Mucosa of descending colon (tissue), 3 donors: ENCODE measurements at regions not wholly inside any gene's neighbourhood (a gene's known extent, or its start where the extent isn't known, plus 50 kb on each side); places are given as distances from the start of the nearest gene placed in this dataset.

Experiments used
- ATAC-seq: fragments of 200-7000 bp; cut with Tn5 transposase; one replicate; pipeline ENCODE4 v1.9.1; 2020; ENCODE audit warnings: mild to moderate bottlenecking, moderate library complexity
- DNase-seq, 3 donors: peaks; one replicate each; pipeline ENCODE4 v3.0.0-alpha.2; 2020
- H3K36me3 ChIP-seq: fragments of 200-600 bp; one replicate; pipeline ENCODE4 v1.8.0; 2021; ENCODE audit warnings: low read depth, mild to moderate bottlenecking
- H3K4me1 ChIP-seq: fragments of 200-600 bp; one replicate; pipeline ENCODE4 v1.8.0; 2021; ENCODE audit warnings: low read depth, mild to moderate bottlenecking
- H3K4me3 ChIP-seq: fragments of 200-600 bp; one replicate; pipeline ENCODE4 v1.8.0; 2021; ENCODE audit warnings: mild to moderate bottlenecking
- H3K9me3 ChIP-seq: fragments of 200-600 bp; one replicate; pipeline ENCODE4 v1.8.0; 2021; ENCODE audit warnings: mild to moderate bottlenecking
- CTCF ChIP-seq: fragments of 200-600 bp; IDR thresholded peaks from one replicate; pipeline ENCODE4 v1.8.0; 2022; ENCODE audit warnings: antibody characterized with exemption, mild to moderate bottlenecking
- intact Hi-C, 2 donors: fragments of 100-400 bp; cut with DNase I in 1 of 2; cut with micrococcal nuclease in 1 of 2; formaldehyde crosslinking; loops; one replicate each; pipeline versions ENCODE4 v1.11.0 to v1.11.1; 2022; cut with DNase I, micrococcal nuclease
- donor health status: DM: no; HTN: no; CAD: no; lungs with moderate emphysema.
- donor health status: DM: no; HTN: no; CAD: no.
- donor health status: DM: no; HTN: yes; CAD: no.

- intact Hi-C loops: no loop called here
- no peak for TF ChIP-seq CTCF
- DNase-seq: no peak
These were observed 208.6 kb downstream of the GALC start for GRCh38 chr14:87784386-87784785.

GRCh38 chr14:87783071-87783470 lies 209.9 kb downstream of the GALC start:
- no peak overlapping the region for H3K4me3 ChIP-seq
- ATAC-seq (no peak), DNase-seq (no peak)
- intact Hi-C loops: no loop called here
- no peaks in the 10 kb centered on the region for H3K4me1 ChIP-seq
- peaks cover 10% of the 10 kb centered on the region for H3K9me3 ChIP-seq
- no peaks in the 10 kb centered on the region for H3K36me3 ChIP-seq
- TF ChIP-seq CTCF: no peak

More at GRCh38 chr14:87784386-87784785, 208.6 kb downstream of the GALC start:
- no peak overlapping the region for H3K4me3 ChIP-seq
- ATAC-seq: no peak
- H3K36me3 ChIP-seq: no peaks in the 10 kb centered on the region
- H3K9me3 ChIP-seq: peaks cover 10% of the 10 kb centered on the region
- H3K4me1 ChIP-seq: no peaks in the 10 kb centered on the region

DNA sequence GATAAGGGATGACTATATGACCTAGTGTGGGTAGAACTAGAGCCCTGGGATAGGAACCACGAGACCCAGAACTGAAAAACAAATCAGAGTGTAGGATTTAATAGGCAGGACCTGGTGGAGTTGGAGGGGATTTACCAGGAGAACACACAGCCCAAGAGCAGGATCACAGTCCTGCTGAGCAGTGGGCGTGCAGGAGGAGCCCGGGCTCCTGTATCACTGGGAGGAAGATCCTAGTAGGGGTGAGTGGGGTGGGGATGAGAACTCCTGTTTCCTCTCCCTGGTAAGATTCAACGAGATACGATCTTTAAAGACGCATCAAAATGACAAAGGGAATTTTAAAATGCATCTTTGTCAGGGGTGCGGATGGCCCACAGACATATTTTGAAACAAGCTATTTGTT lies 220.1 kb downstream of the GALC start:
- intact Hi-C loops: no loop called here
- Histone ChIP-seq H3K4me3 (no peak overlapping the region), H3K9me3 (peaks cover 8% of the 10 kb centered on the region), H3K36me3 (no peaks in the 10 kb centered on the region), H3K4me1 (no peaks in the 10 kb centered on the region)
- ATAC-seq (no peak), DNase-seq (no peak)
- TF ChIP-seq CTCF: no peak

DNA sequence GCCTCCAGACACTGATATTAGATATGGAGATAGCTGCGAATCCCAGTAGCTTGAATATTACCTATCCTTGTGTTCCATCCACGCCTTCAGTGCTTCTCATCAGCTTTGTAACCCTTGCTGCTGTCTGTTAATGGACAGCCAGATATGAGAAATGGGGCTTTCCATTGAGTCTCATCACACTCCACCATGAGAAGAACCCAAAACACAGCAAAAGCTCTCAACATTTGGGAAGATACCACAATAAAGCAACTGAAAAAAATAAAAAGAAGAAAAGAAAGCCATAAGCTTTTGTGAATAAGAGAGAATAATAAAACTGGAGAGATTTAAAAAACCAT lies 225.4 kb downstream of the GALC start:
- Histone ChIP-seq H3K4me1 (no peaks in the 10 kb centered on the region), H3K9me3 (peaks cover 14% of the 10 kb centered on the region), H3K36me3 (no peaks in the 10 kb centered on the region), H3K4me3 (no peak overlapping the region)
- ATAC-seq: no peak
- DNase-seq: no peak
- intact Hi-C loops: no loop called here
- no peak for TF ChIP-seq CTCF

DNA sequence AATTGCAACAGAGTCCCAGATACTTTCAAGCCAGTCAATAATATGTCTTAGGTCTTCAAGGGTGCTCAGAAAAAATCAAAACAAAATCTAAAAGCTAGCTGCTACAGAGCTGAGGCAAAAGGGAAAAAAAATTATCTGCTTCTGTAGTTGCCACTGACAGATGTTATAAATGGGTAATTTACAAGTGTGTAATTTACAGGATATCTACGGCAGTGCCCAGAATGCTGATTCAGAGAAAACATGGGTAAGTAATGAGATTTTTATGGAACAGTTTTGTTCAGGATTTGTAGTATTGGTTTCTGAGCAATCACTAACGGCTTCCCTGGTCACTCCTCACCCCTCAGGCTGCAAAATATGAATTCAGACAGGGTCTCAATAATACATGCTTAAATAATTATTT lies 234.1 kb downstream of the GALC start:
- ATAC-seq: no peak
- no peaks in the 10 kb centered on the region for H3K36me3 ChIP-seq
- TF ChIP-seq CTCF: no peak
- H3K9me3 ChIP-seq: peaks cover 16% of the 10 kb centered on the region
- intact Hi-C loops: no loop called here
- no peak for DNase-seq
- H3K4me1 ChIP-seq: no peaks in the 10 kb centered on the region
- no peak overlapping the region for H3K4me3 ChIP-seq

DNA sequence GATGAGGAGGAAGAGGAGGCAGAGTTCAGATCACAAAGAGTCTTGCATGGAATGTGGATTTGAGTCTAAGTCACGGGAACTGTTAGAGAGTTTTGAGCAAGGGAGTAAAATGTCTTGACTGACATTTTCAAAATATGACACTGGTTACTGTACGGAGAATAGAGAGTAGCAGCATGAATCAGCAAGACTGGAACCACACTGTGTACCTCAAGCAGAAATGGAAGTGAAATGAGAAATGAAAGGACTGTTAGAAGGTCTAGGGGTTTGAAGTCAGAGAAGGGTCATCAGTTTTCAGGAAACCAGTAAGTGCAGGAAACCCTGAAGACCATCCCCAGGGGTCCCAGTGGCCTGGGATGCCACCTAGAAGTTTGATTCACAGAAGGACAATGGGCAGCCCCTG lies 236.3 kb downstream of the GALC start:
- H3K4me3 ChIP-seq: no peak overlapping the region
- intact Hi-C loops: no loop called here
- no peaks in the 10 kb centered on the region for H3K36me3 ChIP-seq
- TF ChIP-seq CTCF: no peak
- no peaks in the 10 kb centered on the region for H3K4me1 ChIP-seq
- no peak for ATAC-seq
- H3K9me3 ChIP-seq: peaks cover 6% of the 10 kb centered on the region
- DNase-seq: no peak
